ENCODE measurements at regions not wholly inside any gene's neighbourhood (a gene's known extent, or its start where the extent isn't known, plus 50 kb on each side); places are given as distances from the start of the nearest gene placed in this dataset.

DNA sequence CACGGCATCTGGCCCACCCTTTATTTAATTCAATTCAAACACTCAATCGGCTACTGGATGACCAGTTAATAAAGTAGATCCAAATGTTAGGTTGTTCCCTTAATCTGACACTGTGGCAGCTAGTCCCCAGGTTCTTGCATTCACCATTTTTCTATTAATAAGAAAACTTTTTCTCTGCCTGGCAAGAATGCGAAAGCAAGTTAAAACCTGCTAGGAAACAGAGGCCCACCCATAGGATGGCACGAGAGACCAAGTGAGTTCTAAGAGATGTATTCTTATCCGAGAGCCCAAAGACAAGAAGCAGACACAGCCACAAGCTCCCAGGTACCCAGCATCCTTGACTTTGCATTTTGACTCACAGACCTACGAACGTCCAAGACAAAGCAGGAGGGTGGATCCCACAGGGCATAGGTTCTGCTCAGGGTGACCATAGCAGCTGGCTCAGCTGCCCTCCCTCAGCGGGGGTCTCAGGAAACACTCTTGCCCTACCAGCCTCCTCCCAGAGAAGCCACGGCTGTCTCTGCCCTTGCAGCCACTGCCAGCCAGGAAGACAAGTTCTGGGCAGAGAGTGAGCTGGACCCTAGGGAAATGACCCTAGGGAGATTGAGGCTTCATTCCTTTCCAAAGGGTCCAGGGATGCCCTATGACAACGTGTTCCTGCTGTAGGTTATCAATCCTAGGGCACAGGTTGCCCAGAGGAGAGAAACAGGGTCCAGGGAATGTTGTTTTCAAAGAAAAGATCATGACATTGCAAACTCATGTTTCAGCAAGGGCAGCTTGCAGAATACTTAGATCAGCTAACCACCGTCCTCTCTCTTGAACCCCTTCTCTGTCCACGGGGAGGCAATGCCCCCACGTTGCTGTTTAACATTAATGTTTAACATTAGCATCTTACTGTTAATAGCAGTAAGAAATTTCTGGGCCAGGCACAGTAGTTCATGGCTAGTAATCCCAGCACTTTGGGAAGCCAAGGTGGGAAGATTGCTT is 147.2 kb upstream of the ZNF507 start:
- Histone ChIP-seq H3K27ac (ENCODE audit: low read length) (no peak overlapping the region), H3K9me3 (replicated peaks; ENCODE audit: insufficient read depth, low read length) (no peaks in the 10 kb centered on the region), H3K4me3 (ENCODE audit: low read length) (no peak overlapping the region), H3K4me2 (ENCODE audit: low read depth, low read length) (no peak overlapping the region), H3K79me2 (ENCODE audit: low read length) (no peaks in the 10 kb centered on the region), H3F3A (ENCODE audit: insufficient read depth, low read length) (no peaks in the 10 kb centered on the region), H3K4me1 (ENCODE audit: low read length) (no peaks in the 10 kb centered on the region), H4K20me1 (ENCODE audit: insufficient read depth, low read length) (no peaks in the 10 kb centered on the region), H3K9ac (ENCODE audit: low read length) (no peak overlapping the region), H3K27me3 (replicated peaks; ENCODE audit: insufficient read depth, low read length) (peaks cover 37% of the 10 kb centered on the region), H3K9me2 (replicated peaks; ENCODE audit: insufficient read depth, low read length) (no peaks in the 10 kb centered on the region), H2AFZ (ENCODE audit: low read length) (no peak overlapping the region), H3K36me3 (replicated peaks; ENCODE audit: insufficient read depth, low read length) (no peaks in the 10 kb centered on the region)
- TF ChIP-seq, protein P1, sequence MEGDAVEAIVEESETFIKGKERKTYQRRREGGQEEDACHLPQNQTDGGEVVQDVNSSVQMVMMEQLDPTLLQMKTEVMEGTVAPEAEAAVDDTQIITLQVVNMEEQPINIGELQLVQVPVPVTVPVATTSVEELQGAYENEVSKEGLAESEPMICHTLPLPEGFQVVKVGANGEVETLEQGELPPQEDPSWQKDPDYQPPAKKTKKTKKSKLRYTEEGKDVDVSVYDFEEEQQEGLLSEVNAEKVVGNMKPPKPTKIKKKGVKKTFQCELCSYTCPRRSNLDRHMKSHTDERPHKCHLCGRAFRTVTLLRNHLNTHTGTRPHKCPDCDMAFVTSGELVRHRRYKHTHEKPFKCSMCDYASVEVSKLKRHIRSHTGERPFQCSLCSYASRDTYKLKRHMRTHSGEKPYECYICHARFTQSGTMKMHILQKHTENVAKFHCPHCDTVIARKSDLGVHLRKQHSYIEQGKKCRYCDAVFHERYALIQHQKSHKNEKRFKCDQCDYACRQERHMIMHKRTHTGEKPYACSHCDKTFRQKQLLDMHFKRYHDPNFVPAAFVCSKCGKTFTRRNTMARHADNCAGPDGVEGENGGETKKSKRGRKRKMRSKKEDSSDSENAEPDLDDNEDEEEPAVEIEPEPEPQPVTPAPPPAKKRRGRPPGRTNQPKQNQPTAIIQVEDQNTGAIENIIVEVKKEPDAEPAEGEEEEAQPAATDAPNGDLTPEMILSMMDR (IDR thresholded peaks at IDR 0.05; ENCODE audit: low read length), result no peak
- no peak for TF ChIP-seq EZH2 (optimal IDR thresholded peaks at IDR 0.05; ENCODE audit: low read depth, low read length)
- TF ChIP-seq EZH2phosphoT487 (IDR thresholded peaks at IDR 0.05; ENCODE audit: low read length), result no peak
- DNase-seq, result no peak

DNA sequence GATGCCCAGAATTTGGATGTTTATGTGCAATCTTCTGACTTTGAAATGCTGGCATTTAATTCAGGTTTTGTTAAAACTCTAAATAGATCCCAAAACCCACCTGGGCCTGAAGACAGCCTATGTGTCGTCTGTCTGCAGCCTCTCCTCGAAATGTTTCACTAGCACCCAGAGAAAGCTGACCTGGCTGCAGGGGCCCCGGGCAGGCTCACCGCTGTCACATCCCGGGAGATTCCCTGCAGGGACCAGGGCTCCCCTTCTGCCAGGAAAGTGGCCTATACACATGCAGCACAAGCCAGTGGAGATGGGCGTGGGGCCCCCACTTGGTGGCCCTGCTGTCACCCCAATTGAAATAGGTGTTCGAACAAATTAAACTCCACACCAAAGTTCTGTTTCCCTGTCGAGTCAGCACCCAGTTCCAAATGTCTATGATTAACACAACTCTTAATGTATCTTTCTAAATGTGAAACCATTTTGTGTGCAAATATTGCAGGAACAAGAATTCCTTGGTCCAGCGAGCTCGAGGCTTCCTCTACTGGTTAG is 145.8 kb upstream of the ZNF507 start:
- DNase-seq, result no peak
- Histone ChIP-seq H3K79me2 (ENCODE audit: low read length) (no peaks in the 10 kb centered on the region), H3K4me3 (ENCODE audit: low read length) (no peak overlapping the region), H3K9ac (ENCODE audit: low read length) (no peak overlapping the region), H3K4me2 (ENCODE audit: low read depth, low read length) (no peak overlapping the region), H3K27me3 (replicated peaks; ENCODE audit: insufficient read depth, low read length) (peaks cover 45% of the 10 kb centered on the region), H3K9me3 (replicated peaks; ENCODE audit: insufficient read depth, low read length) (no peaks in the 10 kb centered on the region), H3K9me2 (replicated peaks; ENCODE audit: insufficient read depth, low read length) (no peaks in the 10 kb centered on the region), H4K20me1 (ENCODE audit: insufficient read depth, low read length) (no peaks in the 10 kb centered on the region), H3K36me3 (replicated peaks; ENCODE audit: insufficient read depth, low read length) (no peaks in the 10 kb centered on the region), H2AFZ (ENCODE audit: low read length) (no peak overlapping the region), H3F3A (ENCODE audit: insufficient read depth, low read length) (no peaks in the 10 kb centered on the region), H3K4me1 (ENCODE audit: low read length) (no peaks in the 10 kb centered on the region), H3K27ac (ENCODE audit: low read length) (no peak overlapping the region)
- TF ChIP-seq, protein P1 (IDR thresholded peaks at IDR 0.05; ENCODE audit: low read length), result no peak
- TF ChIP-seq EZH2 (optimal IDR thresholded peaks at IDR 0.05; ENCODE audit: low read depth, low read length), result no peak
- no peak for TF ChIP-seq EZH2phosphoT487 (IDR thresholded peaks at IDR 0.05; ENCODE audit: low read length)

DNA sequence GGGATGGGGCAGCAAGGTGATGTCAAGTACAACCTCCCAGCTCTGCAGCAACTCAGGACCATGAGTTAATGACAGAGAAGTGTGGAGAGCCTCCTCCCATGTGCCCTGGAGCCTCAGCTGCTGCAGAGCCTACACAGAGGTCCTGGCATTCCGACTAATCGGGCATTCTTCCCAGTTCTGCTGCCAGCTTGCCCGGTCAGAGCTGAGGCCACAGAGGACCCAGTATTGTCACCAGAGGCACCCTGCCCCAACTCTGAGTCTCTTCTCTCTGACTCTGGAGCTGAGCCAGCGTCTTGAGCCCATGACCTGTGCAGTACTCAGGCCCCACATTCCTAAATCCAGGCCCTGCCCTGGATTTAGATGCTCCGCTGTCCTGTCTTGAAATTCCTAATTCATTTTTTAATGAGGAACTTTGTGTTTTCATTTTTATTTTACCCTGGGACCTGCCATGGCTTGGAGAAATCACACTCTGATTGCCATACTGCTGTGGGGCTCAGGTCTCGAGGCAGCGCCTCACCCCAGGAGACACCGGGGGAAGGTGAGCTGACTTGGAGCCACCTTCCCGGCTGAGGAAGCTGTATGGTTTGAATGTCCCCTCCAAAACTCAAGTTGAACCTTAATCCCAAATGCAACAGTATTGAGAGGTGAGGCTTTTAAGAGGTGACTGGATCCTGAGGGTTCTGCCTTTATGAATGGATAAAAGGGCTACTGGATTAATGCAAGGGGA is 144.9 kb upstream of the ZNF507 start:
- no peaks in the 10 kb centered on the region for H3K9me3 ChIP-seq (replicated peaks; ENCODE audit: insufficient read depth, low read length)
- no peaks in the 10 kb centered on the region for H3K4me1 ChIP-seq (ENCODE audit: low read length)
- H4K20me1 ChIP-seq (ENCODE audit: insufficient read depth, low read length), result no peaks in the 10 kb centered on the region
- H3K4me3 ChIP-seq (ENCODE audit: low read length), result no peak overlapping the region
- peaks cover 53% of the 10 kb centered on the region for H3K27me3 ChIP-seq (replicated peaks; ENCODE audit: insufficient read depth, low read length)
- H3K9ac ChIP-seq (ENCODE audit: low read length), result no peak overlapping the region
- no peaks in the 10 kb centered on the region for H3K79me2 ChIP-seq (ENCODE audit: low read length)
- H2AFZ ChIP-seq (ENCODE audit: low read length), result no peak overlapping the region
- no peak overlapping the region for H3K4me2 ChIP-seq (ENCODE audit: low read depth, low read length)
- H3K9me2 ChIP-seq (replicated peaks; ENCODE audit: insufficient read depth, low read length), result no peaks in the 10 kb centered on the region
- no peak for DNase-seq
- no peak overlapping the region for H3K27ac ChIP-seq (ENCODE audit: low read length)
- H3K36me3 ChIP-seq (replicated peaks; ENCODE audit: insufficient read depth, low read length), result no peaks in the 10 kb centered on the region
- no peaks in the 10 kb centered on the region for H3F3A ChIP-seq (ENCODE audit: insufficient read depth, low read length)
- TF ChIP-seq, protein P1 (IDR thresholded peaks at IDR 0.05; ENCODE audit: low read length), result no peak
- TF ChIP-seq EZH2phosphoT487 (IDR thresholded peaks at IDR 0.05; ENCODE audit: low read length) (no peak), EZH2 (optimal IDR thresholded peaks at IDR 0.05; ENCODE audit: low read depth, low read length) (no peak)

All from MM.1S (cell line).